GM12873 (cell line): ENCODE measurements at regions not wholly inside any gene's neighbourhood (a gene's known extent, or its start where the extent isn't known, plus 50 kb on each side); places are given as distances from the start of the nearest gene placed in this dataset.

Experiments
- CTCF ChIP-seq: IDR thresholded peaks from 2 replicates; pipeline ENCODE4 v1.5.1; 2012; ENCODE audit warnings: low read depth, mild to moderate bottlenecking, moderate library complexity, low read length, control low read depth; ENCODE audit not compliant: insufficient read depth; ENCODE audit errors: missing control alignments

- TF ChIP-seq CTCF = no peak
Observed at GRCh38 chr9:13990331-13990730, 323.6 kb downstream of the NFIB start.

GRCh38 chr9:13988944-13989343 is 325.0 kb downstream of the NFIB start:
- TF ChIP-seq CTCF = no peak

- TF ChIP-seq CTCF = no peak
Observed at GRCh38 chr9:13983607-13984006, 330.3 kb downstream of the NFIB start.

- no peak for TF ChIP-seq CTCF
Observed at GRCh38 chr9:13979941-13980318, 334.0 kb downstream of the NFIB start.

GRCh38 chr9:13975611-13976290 is 338.2 kb downstream of the NFIB start:
- TF ChIP-seq CTCF = no peak

- TF ChIP-seq CTCF = no peak
Observed at GRCh38 chr9:13974891-13975290, 339.1 kb downstream of the NFIB start.

GRCh38 chr9:13971966-13972655 is 341.8 kb downstream of the NFIB start:
- TF ChIP-seq CTCF = no peak
